Right lobe of liver (tissue), 6 donors: ENCODE measurements at regions not wholly inside any gene's neighbourhood (a gene's known extent, or its start where the extent isn't known, plus 50 kb on each side); places are given as distances from the start of the nearest gene placed in this dataset.

Source experiments
- ATAC-seq, 4 donors: fragments of 200-7000 bp; cut with Tn5 transposase; one replicate each; pipeline ENCODE4 v1.9.1; 2020; ENCODE audit warnings: mild to moderate bottlenecking in 4 of 4, moderate library complexity in 4 of 4
- DNase-seq, 3 donors: peaks; one replicate each; pipeline ENCODE4 v3.0.0-alpha.2; 2020
- H3K27ac ChIP-seq, 3 donors: fragments of 200-600 bp; one replicate each; pipeline ENCODE4 v1.8.0; 2022
- H3K27me3 ChIP-seq, 2 donors: fragments of 200-600 bp; one replicate each; pipeline ENCODE4 v1.8.0; 2022
- H3K36me3 ChIP-seq, 4 donors: fragments of 200-600 bp; sonication (generic) in 1 of 4; one replicate each; pipeline versions ENCODE4 v1.5.1 to v1.8.0; 2017 to 2022; ENCODE audit warnings: control low read depth in 1 of 4
- H3K4me1 ChIP-seq, 4 donors: fragments of 200-600 bp; sonication (generic) in 1 of 4; one replicate each; pipeline versions ENCODE4 v1.5.1 to v1.8.0; 2017 to 2022; ENCODE audit warnings: control low read depth in 1 of 4
- H3K4me3 ChIP-seq, 3 donors: fragments of 200-600 bp; one replicate each; pipeline ENCODE4 v1.8.0; 2022
- H3K9me3 ChIP-seq, 4 donors: fragments of 200-600 bp; sonication (generic) in 1 of 4; one replicate each; pipeline versions ENCODE4 v1.5.1 to v1.8.0; 2017 to 2022; ENCODE audit warnings: control low read depth in 1 of 4
- CTCF ChIP-seq, 4 donors: fragments of 200-600 bp in 3 of 4; fragments of 450-650 bp in 1 of 4; IDR thresholded peaks; one replicate each; pipeline versions ENCODE4 v1.5.1 to v1.8.0; 2016 to 2022; ENCODE audit warnings: antibody characterized with exemption in 4 of 4, mild to moderate bottlenecking in 2 of 4
- POLR2A ChIP-seq: fragments of 450-650 bp; IDR thresholded peaks from one replicate; pipeline ENCODE4 v1.6.1; 2017; ENCODE audit warnings: antibody characterized with exemption, mild to moderate bottlenecking
- WGBS: methylation state at CpG from one replicate; pipeline ENCODE4 v1.1.6; 2018; ENCODE audit warnings: low coverage, low lambda C conversion rate; ENCODE audit not compliant: insufficient coverage; ENCODE audit errors: missing lambda C conversion rate; 5-methylcytosine and 5-hydroxymethylcytosine counted together
- intact Hi-C, 2 donors: fragments of 100-400 bp; cut with DNase I; formaldehyde crosslinking; loops; one replicate each; pipeline versions ENCODE4 v1.11.2 to v1.14.1; 2022
- donor health status: DM: no; HTN: yes; CAD: no.
- donor health status: DM: no; HTN: no; CAD: no.
- donor health status: DM: no; HTN: no; CAD: no.
- donor health status: DM: no; HTN: yes; CAD: no.
- donor health status: DM: no; HTN: yes; CAD: no.

GRCh38 chr4:93981594-93981993 lies 153.0 kb downstream of the ATOH1 start:
- Histone ChIP-seq H3K4me1 (no peaks in the 10 kb centered on the region), H3K4me3 (no peak overlapping the region), H3K27me3 (no peaks in the 10 kb centered on the region), H3K36me3 (no peaks in the 10 kb centered on the region), H3K9me3 (no peaks in the 10 kb centered on the region), H3K27ac (no peak overlapping the region)
- 45% methylated on average over 4 of the region's 6 CpGs for WGBS
- TF ChIP-seq CTCF (IDR thresholded peaks at IDR 0.05) (no peak), POLR2A (no peak)
- intact Hi-C loops = no loop called here
- DNase-seq = no peak
- ATAC-seq = no peak

GRCh38 chr4:93982255-93982654 lies 153.7 kb downstream of the ATOH1 start:
- intact Hi-C loops = no loop called here
- no peak overlapping the region for H3K27ac ChIP-seq
- ATAC-seq = no peak
- no peak overlapping the region for H3K4me3 ChIP-seq
- DNase-seq = no peak
- no peaks in the 10 kb centered on the region for H3K27me3 ChIP-seq
- WGBS = 65% methylated on average over 1 of the region's 1 CpG
- H3K9me3 ChIP-seq = no peaks in the 10 kb centered on the region
- TF ChIP-seq CTCF (IDR thresholded peaks at IDR 0.05) (no peak), POLR2A (no peak)
- H3K4me1 ChIP-seq = no peaks in the 10 kb centered on the region
- H3K36me3 ChIP-seq = no peaks in the 10 kb centered on the region

- DNase-seq = no peak
- WGBS = 29% methylated on average over 3 of the region's 3 CpGs
- Histone ChIP-seq H3K9me3 (no peaks in the 10 kb centered on the region), H3K4me1 (no peaks in the 10 kb centered on the region), H3K27ac (no peak overlapping the region), H3K4me3 (no peak overlapping the region), H3K27me3 (no peaks in the 10 kb centered on the region), H3K36me3 (no peaks in the 10 kb centered on the region)
- intact Hi-C loops = no loop called here
- ATAC-seq = no peak
- TF ChIP-seq CTCF (IDR thresholded peaks at IDR 0.05) (no peak), POLR2A (no peak)
Observed at GRCh38 chr4:93983140-93983539, 154.6 kb downstream of the ATOH1 start.

GRCh38 chr4:93994175-93994994 lies 165.8 kb downstream of the ATOH1 start:
- intact Hi-C loops = no loop called here
- no peak for DNase-seq
- H3K4me3 ChIP-seq = no peak overlapping the region
- WGBS = 69% methylated on average over 5 of the region's 5 CpGs
- H3K27me3 ChIP-seq = no peaks in the 10 kb centered on the region
- no peak for ATAC-seq
- no peak overlapping the region for H3K27ac ChIP-seq
- no peaks in the 10 kb centered on the region for H3K36me3 ChIP-seq
- H3K4me1 ChIP-seq = no peaks in the 10 kb centered on the region
- TF ChIP-seq CTCF (IDR thresholded peaks at IDR 0.05) (no peak), POLR2A (no peak)
- H3K9me3 ChIP-seq = no peaks in the 10 kb centered on the region
